ENCODE measurements at regions not wholly inside any gene's neighbourhood (a gene's known extent, or its start where the extent isn't known, plus 50 kb on each side); places are given as distances from the start of the nearest gene placed in this dataset.
A peak's percentile ranks its signal among the peaks of the same experiment; 100 is the strongest.

DNA sequence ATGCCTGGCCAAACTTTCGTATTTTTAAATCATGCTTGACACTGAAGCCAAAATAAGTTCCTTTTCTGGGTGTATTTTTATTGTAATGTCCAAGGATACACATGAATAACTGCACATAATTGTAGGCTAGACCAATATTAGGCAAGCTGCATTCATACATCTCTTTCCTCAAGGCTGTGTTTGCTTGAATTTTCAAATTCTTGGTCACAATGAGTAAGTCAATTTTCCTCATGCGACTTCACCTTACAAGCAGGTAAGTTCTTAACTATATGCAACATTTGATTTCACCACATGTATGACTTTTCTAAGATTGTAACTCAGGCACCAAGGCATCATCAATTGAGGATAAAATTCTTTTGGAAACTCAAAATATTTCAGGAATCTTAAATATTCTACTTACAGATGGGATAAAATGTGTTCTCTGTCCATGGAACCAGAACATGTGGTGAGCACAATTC, 112.4 kb upstream of the ZNF217 start:
- ChIA-PET POLR2A (ENCODE audit: unreplicated experiment) (no interaction called here), CTCF (no interaction called here)
- Histone ChIP-seq H3K79me2 (ENCODE audit: low read depth) (no peaks in the 10 kb centered on the region), H3K4me1 (replicated peaks; ENCODE audit: insufficient read depth) (peaks cover 37% of the 10 kb centered on the region), H3K4me3 (no peak overlapping the region), H3K9me3 (ENCODE audit: insufficient read depth, low read depth) (no peaks in the 10 kb centered on the region), H2AFZ (no peak overlapping the region), H3K27me3 (ENCODE audit: insufficient read depth, low read depth) (no peaks in the 10 kb centered on the region), H3K4me2 (no peak overlapping the region), H3K27ac (0 out of 2 replicates have a peak overlapping the region, but pooled peaks have one; percentile 14), H4K20me1 (ENCODE audit: insufficient read depth) (no peaks in the 10 kb centered on the region), H3F3A (ENCODE audit: insufficient read depth, low read depth) (peaks cover 28% of the 10 kb centered on the region), H3K36me3 (ENCODE audit: low read depth) (no peaks in the 10 kb centered on the region), H3K9me2 (ENCODE audit: insufficient read depth) (no peaks in the 10 kb centered on the region)
- peak in 1 of 2 experiments; percentile 62 for DNase-seq
- intact Hi-C loops (cut with micrococcal nuclease; ENCODE audit: unreplicated experiment), result no loop called here
- TF ChIP-seq EZH2 (IDR thresholded peaks at IDR 0.05; ENCODE audit: low read depth), result no peak
- TF ChIP-seq, protein P1, sequence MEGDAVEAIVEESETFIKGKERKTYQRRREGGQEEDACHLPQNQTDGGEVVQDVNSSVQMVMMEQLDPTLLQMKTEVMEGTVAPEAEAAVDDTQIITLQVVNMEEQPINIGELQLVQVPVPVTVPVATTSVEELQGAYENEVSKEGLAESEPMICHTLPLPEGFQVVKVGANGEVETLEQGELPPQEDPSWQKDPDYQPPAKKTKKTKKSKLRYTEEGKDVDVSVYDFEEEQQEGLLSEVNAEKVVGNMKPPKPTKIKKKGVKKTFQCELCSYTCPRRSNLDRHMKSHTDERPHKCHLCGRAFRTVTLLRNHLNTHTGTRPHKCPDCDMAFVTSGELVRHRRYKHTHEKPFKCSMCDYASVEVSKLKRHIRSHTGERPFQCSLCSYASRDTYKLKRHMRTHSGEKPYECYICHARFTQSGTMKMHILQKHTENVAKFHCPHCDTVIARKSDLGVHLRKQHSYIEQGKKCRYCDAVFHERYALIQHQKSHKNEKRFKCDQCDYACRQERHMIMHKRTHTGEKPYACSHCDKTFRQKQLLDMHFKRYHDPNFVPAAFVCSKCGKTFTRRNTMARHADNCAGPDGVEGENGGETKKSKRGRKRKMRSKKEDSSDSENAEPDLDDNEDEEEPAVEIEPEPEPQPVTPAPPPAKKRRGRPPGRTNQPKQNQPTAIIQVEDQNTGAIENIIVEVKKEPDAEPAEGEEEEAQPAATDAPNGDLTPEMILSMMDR (conservative IDR thresholded peaks at IDR 0.05), result no peak
- BruUV-seq (replicated peaks), result no TSS peak

DNA sequence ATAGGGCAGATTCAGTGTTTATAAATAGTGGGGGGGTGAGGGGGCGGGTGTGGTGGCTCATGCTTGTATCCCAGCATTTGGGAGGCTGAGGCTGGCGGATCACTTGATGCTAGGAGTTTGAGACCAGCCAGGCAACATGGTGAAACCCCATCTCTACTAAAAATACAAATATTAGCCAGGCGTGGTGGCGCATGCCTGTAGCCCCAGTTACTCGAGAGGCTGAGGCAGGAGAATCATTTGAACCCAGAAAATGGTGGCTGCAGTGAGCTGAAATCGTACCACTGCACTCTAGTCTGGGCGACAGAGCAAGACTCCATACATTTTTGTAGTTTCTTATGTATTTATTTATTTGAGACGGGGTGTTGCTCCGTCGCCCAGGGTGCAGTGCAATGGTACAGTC, 109.0 kb upstream of the ZNF217 start:
- Histone ChIP-seq H3K9me3 (ENCODE audit: insufficient read depth, low read depth) (no peaks in the 10 kb centered on the region), H2AFZ (no peak overlapping the region), H4K20me1 (ENCODE audit: insufficient read depth) (no peaks in the 10 kb centered on the region), H3K27me3 (ENCODE audit: insufficient read depth, low read depth) (no peaks in the 10 kb centered on the region), H3F3A (ENCODE audit: insufficient read depth, low read depth) (peaks cover 20% of the 10 kb centered on the region), H3K79me2 (ENCODE audit: low read depth) (no peaks in the 10 kb centered on the region), H3K4me1 (replicated peaks; ENCODE audit: insufficient read depth) (peaks cover 21% of the 10 kb centered on the region), H3K9me2 (ENCODE audit: insufficient read depth) (no peaks in the 10 kb centered on the region), H3K4me3 (no peak overlapping the region), H3K27ac (no peak overlapping the region), H3K4me2 (no peak overlapping the region), H3K36me3 (ENCODE audit: low read depth) (no peaks in the 10 kb centered on the region)
- TF ChIP-seq, protein P1 (conservative IDR thresholded peaks at IDR 0.05), result no peak
- TF ChIP-seq EZH2 (IDR thresholded peaks at IDR 0.05; ENCODE audit: low read depth), result no peak
- ChIA-PET CTCF (no interaction called here), POLR2A (ENCODE audit: unreplicated experiment) (no interaction called here)
- no peak for DNase-seq
- BruUV-seq (replicated peaks), result no TSS peak
- intact Hi-C loops (cut with micrococcal nuclease; ENCODE audit: unreplicated experiment), result no loop called here

DNA sequence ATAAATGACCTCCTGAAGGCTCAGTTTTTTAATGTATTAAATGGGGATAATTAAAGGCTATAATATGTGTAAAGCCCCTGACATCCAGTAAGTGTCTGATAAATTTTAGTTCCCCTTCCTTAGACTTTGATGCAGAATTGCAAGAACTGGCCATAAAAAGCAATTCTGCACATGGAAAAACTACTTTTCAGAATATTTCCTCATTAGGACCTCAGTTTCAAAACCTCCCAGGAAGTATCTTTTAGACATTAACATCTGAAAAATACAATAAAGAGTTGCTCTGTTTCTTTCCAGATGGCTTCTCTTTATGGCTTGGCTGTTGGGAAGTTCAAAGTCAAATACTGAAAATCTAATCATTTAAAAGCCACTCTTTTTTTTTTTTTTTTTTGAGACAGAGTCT, 106.3 kb upstream of the ZNF217 start:
- no TSS peak for BruUV-seq (replicated peaks)
- no peaks in the 10 kb centered on the region for H3K36me3 ChIP-seq (ENCODE audit: low read depth)
- H2AFZ ChIP-seq, result no peak overlapping the region
- H4K20me1 ChIP-seq (ENCODE audit: insufficient read depth), result no peaks in the 10 kb centered on the region
- H3K27ac ChIP-seq, result no peak overlapping the region
- POLR2A ChIA-PET (ENCODE audit: unreplicated experiment), result no interaction called here
- no peak overlapping the region for H3K4me2 ChIP-seq
- H3F3A ChIP-seq (ENCODE audit: insufficient read depth, low read depth), result no peaks in the 10 kb centered on the region
- no peak overlapping the region for H3K4me3 ChIP-seq
- H3K79me2 ChIP-seq (ENCODE audit: low read depth), result no peaks in the 10 kb centered on the region
- CTCF ChIA-PET, result no interaction called here
- no peak for TF ChIP-seq EZH2 (IDR thresholded peaks at IDR 0.05; ENCODE audit: low read depth)
- TF ChIP-seq, protein P1 (conservative IDR thresholded peaks at IDR 0.05), result no peak
- H3K4me1 ChIP-seq (replicated peaks; ENCODE audit: insufficient read depth), result no peaks in the 10 kb centered on the region
- intact Hi-C loops (cut with micrococcal nuclease; ENCODE audit: unreplicated experiment), result no loop called here
- no peaks in the 10 kb centered on the region for H3K9me2 ChIP-seq (ENCODE audit: insufficient read depth)
- H3K9me3 ChIP-seq (ENCODE audit: insufficient read depth, low read depth), result no peaks in the 10 kb centered on the region
- no peaks in the 10 kb centered on the region for H3K27me3 ChIP-seq (ENCODE audit: insufficient read depth, low read depth)
- no peak for DNase-seq
